Forelimb muscle (tissue), 1 donor: ENCODE measurements at regions not wholly inside any gene's neighbourhood (a gene's known extent, or its start where the extent isn't known, plus 50 kb on each side); places are given as distances from the start of the nearest gene placed in this dataset.

Source experiments
- DNase-seq: peaks from one replicate; pipeline ENCODE4 v3.0.0-alpha.2; 2013; ENCODE audit warnings: low read depth

GRCh38 chr14:80446356-80446755 is 235.1 kb upstream of the DIO2 start:
- no peak for DNase-seq

GRCh38 chr14:80445605-80446004 is 234.3 kb upstream of the DIO2 start:
- no peak for DNase-seq

GRCh38 chr14:80434574-80435321 is 223.4 kb upstream of the DIO2 start:
- no peak for DNase-seq

- DNase-seq = no peak
Observed at GRCh38 chr14:80433811-80434210, 222.5 kb upstream of the DIO2 start.

GRCh38 chr14:80428671-80429070 is 217.4 kb upstream of the DIO2 start:
- DNase-seq = no peak

- DNase-seq = no peak
Observed at GRCh38 chr14:80428171-80428570, 216.9 kb upstream of the DIO2 start.

- peak; percentile 28 for DNase-seq
Observed at GRCh38 chr14:80427101-80427500, 215.8 kb upstream of the DIO2 start.

- no peak for DNase-seq
Observed at GRCh38 chr14:80426683-80427082, 215.4 kb upstream of the DIO2 start.

- no peak for DNase-seq
Observed at GRCh38 chr14:80425686-80426085, 214.4 kb upstream of the DIO2 start.

- DNase-seq = no peak
Observed at GRCh38 chr14:80419769-80420168, 208.5 kb upstream of the DIO2 start.

- DNase-seq = no peak
Observed at GRCh38 chr14:80419345-80419744, 208.0 kb upstream of the DIO2 start.

- no peak for DNase-seq
Observed at GRCh38 chr14:80415636-80416035, 204.3 kb upstream of the DIO2 start.

GRCh38 chr14:80414080-80414479 is 202.8 kb upstream of the DIO2 start:
- no peak for DNase-seq

GRCh38 chr14:80404413-80404812 is 193.1 kb upstream of the DIO2 start:
- no peak for DNase-seq

- no peak for DNase-seq
Observed at GRCh38 chr14:80403036-80403435, 191.7 kb upstream of the DIO2 start.

- DNase-seq = no peak
Observed at GRCh38 chr14:80395031-80395430, 183.7 kb upstream of the DIO2 start.

GRCh38 chr14:80393766-80394165 is 182.5 kb upstream of the DIO2 start:
- no peak for DNase-seq

- no peak for DNase-seq
Observed at GRCh38 chr14:80390906-80391305, 179.6 kb upstream of the DIO2 start.

- DNase-seq = no peak
Observed at GRCh38 chr14:80388980-80389711, 177.8 kb upstream of the DIO2 start.

GRCh38 chr14:80387563-80387981 is 176.3 kb upstream of the DIO2 start:
- DNase-seq = no peak

GRCh38 chr14:80385336-80385735 is 174.0 kb upstream of the DIO2 start:
- DNase-seq = no peak

- DNase-seq = no peak
Observed at GRCh38 chr14:80383223-80383622, 171.9 kb upstream of the DIO2 start.

GRCh38 chr14:80381807-80382363 is 170.6 kb upstream of the DIO2 start:
- DNase-seq = no peak
